IgD-negative memory B cell (primary cell): ENCODE measurements at regions not wholly inside any gene's neighbourhood (a gene's known extent, or its start where the extent isn't known, plus 50 kb on each side); places are given as distances from the start of the nearest gene placed in this dataset.

Source experiments
- H3K27ac Mint-ChIP-seq, 3 donors: one replicate each; pipeline ENCODE4 v1.8.0; 2020 to 2022; ENCODE audit warnings: mild to moderate bottlenecking in 3 of 3, mixed read lengths in 3 of 3, moderate library complexity in 1 of 3
- H3K27me3 Mint-ChIP-seq: one replicate; pipeline ENCODE4 v1.8.0; 2021; ENCODE audit warnings: mixed read lengths
- H3K36me3 Mint-ChIP-seq: one replicate; pipeline ENCODE4 v1.8.0; 2020; ENCODE audit warnings: mild to moderate bottlenecking, mixed read lengths
- H3K4me1 Mint-ChIP-seq, 3 donors: one replicate each; pipeline ENCODE4 v1.8.0; 2020 to 2022; ENCODE audit warnings: mixed read lengths in 3 of 3, mild to moderate bottlenecking in 1 of 3
- H3K4me3 Mint-ChIP-seq, 4 donors: one replicate each; pipeline ENCODE4 v1.8.0; 2020 to 2022; ENCODE audit warnings: mild to moderate bottlenecking in 4 of 4, mixed read lengths in 4 of 4, moderate library complexity in 3 of 4
- H3K9me3 Mint-ChIP-seq, 3 donors: one replicate each; pipeline ENCODE4 v1.8.0; 2020 to 2021; ENCODE audit warnings: mixed read lengths in 3 of 3, mild to moderate bottlenecking in 1 of 3

DNA sequence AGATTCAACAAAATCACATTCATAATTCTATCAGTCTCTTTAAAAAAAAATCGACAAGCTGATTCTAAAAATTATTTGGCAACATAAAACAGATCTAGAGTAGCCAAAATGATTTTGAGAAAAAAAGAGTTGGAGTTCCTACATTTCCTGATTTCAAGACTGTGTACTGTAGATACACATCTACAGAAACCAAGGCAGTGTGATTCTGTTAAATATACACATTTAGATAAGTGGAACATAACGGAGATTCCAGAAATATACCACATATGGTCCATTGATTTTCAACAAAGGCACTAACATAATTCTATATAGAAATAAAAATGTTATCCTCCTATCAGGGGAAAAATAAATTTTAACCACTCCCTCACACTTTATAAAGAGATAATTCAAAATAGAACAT lies 467.0 kb downstream of the ADRA2A start:
- no peaks in the 10 kb centered on the region for H3K27me3 Mint-ChIP-seq
- no peaks in the 10 kb centered on the region for H3K36me3 Mint-ChIP-seq
- H3K9me3 Mint-ChIP-seq = no peaks in the 10 kb centered on the region
- no peak overlapping the region for H3K4me3 Mint-ChIP-seq
- no peaks in the 10 kb centered on the region for H3K4me1 Mint-ChIP-seq
- no peak overlapping the region for H3K27ac Mint-ChIP-seq

DNA sequence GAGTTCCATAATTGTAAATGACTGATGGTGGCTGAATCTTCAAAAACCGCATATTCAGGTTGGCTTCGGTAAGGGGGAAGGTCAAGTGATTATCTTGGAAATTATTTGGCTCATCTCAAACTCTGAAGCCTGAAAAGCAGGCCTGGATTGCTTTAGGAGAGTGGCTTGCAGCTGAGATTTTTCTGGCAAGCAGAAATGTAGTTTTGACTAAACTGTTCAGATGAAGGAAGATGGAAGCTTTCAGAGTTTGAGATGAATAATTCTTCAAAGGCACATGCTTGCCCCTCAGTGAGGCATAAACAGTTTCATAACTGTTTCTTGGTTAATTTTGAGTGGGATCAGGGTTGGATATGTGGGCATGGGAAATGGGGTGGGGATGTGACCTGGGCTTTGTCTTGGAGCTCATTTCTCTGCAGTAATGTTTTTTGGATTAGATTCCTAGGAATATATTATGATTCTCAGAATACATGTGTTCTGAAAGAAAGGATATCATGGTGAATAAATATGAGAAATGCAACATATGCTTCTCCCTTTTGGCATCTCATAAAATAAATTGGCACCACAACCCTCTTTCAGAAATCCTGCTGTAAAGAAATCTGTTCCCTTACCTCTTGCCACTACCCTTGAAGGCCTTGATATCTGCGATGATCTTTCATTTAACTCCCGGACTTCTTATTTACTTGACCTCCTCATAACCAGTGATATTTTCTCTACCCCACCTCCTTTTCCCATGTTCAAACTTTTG lies 469.2 kb downstream of the ADRA2A start:
- H3K27me3 Mint-ChIP-seq = no peaks in the 10 kb centered on the region
- H3K4me3 Mint-ChIP-seq = no peak overlapping the region
- no peak overlapping the region for H3K27ac Mint-ChIP-seq
- no peaks in the 10 kb centered on the region for H3K36me3 Mint-ChIP-seq
- H3K9me3 Mint-ChIP-seq = no peaks in the 10 kb centered on the region
- peaks cover 0 to 1% (median 0%) of the 10 kb centered on the region in 3 donors for H3K4me1 Mint-ChIP-seq

DNA sequence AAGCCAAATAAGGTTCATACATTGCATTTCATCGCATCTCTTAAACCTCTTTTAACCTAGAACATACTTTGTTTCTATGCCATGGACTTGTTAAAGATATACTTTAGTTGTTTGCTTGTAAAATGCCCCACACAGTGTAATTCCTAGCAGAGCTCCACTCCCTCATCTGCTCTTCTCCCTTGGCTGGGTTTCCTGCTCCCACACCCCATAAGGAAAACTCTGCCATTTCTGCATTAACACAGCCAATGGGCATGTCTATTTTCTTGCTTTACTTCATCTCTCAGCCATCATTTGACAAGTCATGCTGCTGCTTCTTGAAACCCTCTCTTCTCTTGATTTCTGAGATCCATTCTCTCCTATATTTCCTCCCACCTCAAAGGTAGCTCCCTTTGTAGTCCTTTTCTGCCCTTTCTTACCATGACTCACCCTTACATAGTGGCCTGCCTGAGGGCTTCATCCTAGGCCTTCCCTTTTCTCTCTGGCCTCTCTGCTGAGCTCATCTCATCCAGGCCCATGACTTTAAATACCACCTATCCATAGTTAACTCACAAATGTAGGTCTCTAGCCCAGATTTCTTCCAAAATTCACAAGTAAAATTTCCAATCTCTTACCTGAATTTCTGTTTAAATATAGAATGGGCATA lies 471.4 kb downstream of the ADRA2A start:
- Mint-ChIP-seq H3K4me3 (no peak overlapping the region), H3K4me1 (peaks cover 2 to 7% (median 5%) of the 10 kb centered on the region in 3 donors), H3K9me3 (no peaks in the 10 kb centered on the region), H3K27ac (no peak overlapping the region), H3K27me3 (no peaks in the 10 kb centered on the region), H3K36me3 (no peaks in the 10 kb centered on the region)

DNA sequence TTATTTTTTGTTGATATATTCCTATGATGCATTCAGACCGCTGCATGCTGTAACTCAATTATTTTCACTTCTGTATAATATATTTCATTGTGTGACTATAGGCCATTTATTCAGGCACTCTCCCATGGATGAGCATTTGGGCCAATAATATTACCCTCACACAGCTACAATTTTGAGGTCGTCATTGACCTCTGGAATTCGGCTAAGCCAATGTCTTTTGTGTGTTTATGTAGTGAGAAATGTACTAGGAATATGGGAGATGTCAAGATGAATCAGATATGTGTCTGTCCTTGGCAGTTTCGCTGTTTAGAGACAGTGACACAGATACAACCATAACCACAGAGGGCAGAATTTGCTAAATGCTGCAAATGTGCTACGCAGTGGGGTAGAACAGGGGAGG lies 474.2 kb downstream of the ADRA2A start:
- Mint-ChIP-seq H3K27me3 (no peaks in the 10 kb centered on the region), H3K36me3 (no peaks in the 10 kb centered on the region), H3K27ac (no peak overlapping the region), H3K4me3 (no peak overlapping the region), H3K9me3 (no peaks in the 10 kb centered on the region), H3K4me1 (peaks cover 2 to 7% (median 5%) of the 10 kb centered on the region in 3 donors)

DNA sequence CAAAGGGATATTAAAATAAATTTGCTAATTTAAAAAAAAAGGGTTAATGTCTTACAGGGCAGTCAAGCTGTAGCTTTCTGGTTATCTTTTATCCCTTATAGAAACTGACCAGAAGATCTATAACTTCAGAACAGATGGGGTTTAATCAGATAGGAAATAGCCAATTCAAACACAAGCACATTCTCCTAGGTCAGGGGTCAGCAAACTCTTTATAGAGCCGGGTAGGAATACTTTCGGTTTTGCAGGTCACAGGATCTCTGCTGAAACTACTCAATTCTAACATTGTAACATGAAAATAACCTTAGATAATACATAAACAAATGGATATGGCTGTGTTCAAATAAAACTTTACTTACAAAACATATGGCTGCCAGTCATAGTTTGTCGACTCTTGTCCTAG lies 479.8 kb downstream of the ADRA2A start:
- H3K4me1 Mint-ChIP-seq = peaks cover 0 to under 1% (median 0%) of the 10 kb centered on the region in 3 donors

DNA sequence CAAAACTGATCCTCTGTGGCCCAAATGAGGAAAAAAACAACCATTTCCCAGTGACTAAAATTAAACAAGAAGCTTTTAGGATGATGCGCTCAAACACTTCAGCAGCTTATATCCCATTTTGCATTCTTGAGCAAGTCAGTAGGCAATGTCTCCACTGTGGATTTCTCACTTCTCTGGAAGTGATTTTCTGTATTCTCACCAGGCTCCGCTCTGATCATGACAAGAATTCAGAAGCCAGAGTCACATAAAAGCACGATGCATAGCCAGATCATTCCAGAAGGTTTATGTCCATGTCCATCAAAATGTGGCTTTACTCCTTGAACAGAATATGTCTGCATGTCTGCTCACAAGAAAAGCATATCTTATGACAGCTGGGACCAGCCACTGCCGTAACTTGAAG lies 481.4 kb downstream of the ADRA2A start:
- H3K36me3 Mint-ChIP-seq = no peaks in the 10 kb centered on the region
- H3K9me3 Mint-ChIP-seq = no peaks in the 10 kb centered on the region
- H3K27me3 Mint-ChIP-seq = peaks cover 4% of the 10 kb centered on the region
- H3K27ac Mint-ChIP-seq = no peak overlapping the region
- H3K4me1 Mint-ChIP-seq = no peaks in the 10 kb centered on the region
- no peak overlapping the region for H3K4me3 Mint-ChIP-seq

More for the DNA sequence above, 479.8 kb downstream of the ADRA2A start:
- H3K27ac Mint-ChIP-seq = no peak overlapping the region
- H3K9me3 Mint-ChIP-seq = no peaks in the 10 kb centered on the region
- peaks cover 3% of the 10 kb centered on the region for H3K27me3 Mint-ChIP-seq
- H3K4me3 Mint-ChIP-seq = no peak overlapping the region
- no peaks in the 10 kb centered on the region for H3K36me3 Mint-ChIP-seq

DNA sequence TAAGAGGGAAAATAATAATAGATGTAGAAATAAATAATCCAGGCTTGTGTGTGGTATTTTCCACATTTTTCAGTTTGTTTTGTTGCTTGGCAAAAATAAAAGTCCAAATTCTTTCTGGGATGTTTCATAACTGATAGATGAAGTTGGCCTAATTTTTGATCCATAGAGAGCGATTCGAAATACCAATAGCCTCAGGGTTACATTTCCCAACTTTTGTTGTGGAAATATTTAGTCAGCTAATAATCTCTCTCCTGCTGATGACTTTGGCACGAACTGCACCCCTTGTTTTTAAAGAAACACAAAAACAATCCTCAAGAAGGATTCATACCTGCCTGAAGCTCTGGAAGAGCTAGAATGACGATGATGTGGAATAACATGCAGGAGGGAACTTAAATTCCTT lies 483.2 kb downstream of the ADRA2A start:
- Mint-ChIP-seq H3K36me3 (no peaks in the 10 kb centered on the region), H3K9me3 (no peaks in the 10 kb centered on the region), H3K27ac (peak overlapping the region in 1 of 3 donors; percentile 35), H3K4me1 (no peaks in the 10 kb centered on the region), H3K4me3 (no peak overlapping the region), H3K27me3 (peaks cover 4% of the 10 kb centered on the region)

DNA sequence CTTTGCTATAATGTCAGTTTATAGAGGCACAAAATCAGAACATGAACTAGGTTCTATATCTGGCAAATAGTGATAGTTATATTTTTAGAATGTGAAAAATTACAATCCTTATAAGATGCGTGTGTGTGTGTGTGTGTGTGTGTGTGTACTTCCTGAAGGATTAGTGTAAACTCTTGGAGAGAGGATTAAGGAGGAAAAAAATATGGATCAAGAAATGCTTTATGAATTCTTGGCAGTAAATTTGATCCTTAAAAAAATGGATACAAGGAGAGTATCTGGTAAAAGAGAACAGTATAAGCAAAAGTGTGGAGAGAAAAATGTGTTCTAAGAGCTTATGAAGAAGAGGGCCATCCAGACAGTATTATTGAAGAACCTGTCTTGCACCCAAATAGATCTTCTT lies 484.3 kb downstream of the ADRA2A start:
- Mint-ChIP-seq H3K4me1 (no peaks in the 10 kb centered on the region), H3K9me3 (no peaks in the 10 kb centered on the region), H3K27ac (no peak overlapping the region), H3K27me3 (peaks cover 4% of the 10 kb centered on the region), H3K4me3 (no peak overlapping the region), H3K36me3 (no peaks in the 10 kb centered on the region)

DNA sequence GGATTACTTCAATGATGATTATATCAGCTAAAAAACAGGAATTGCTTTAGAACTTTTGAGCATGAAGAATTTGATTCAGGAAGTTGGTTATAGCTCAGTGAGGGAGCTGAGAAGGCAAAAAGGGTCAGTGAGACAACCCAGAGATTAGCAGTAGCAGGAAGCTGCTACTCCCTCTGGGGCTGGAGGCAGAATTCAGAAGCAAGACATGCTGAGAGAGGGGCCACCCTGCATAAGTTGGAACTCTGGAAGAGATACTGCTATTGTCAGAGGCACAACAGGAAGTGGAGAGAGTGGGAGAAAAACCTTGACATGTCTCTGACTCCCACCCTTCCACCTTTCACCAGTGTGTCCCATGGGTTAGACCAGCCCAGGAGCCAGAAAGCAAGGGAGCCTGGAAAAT lies 488.7 kb downstream of the ADRA2A start:
- Mint-ChIP-seq H3K9me3 (no peaks in the 10 kb centered on the region), H3K4me1 (no peaks in the 10 kb centered on the region), H3K36me3 (no peaks in the 10 kb centered on the region), H3K4me3 (no peak overlapping the region), H3K27ac (no peak overlapping the region), H3K27me3 (peaks cover 4% of the 10 kb centered on the region)

DNA sequence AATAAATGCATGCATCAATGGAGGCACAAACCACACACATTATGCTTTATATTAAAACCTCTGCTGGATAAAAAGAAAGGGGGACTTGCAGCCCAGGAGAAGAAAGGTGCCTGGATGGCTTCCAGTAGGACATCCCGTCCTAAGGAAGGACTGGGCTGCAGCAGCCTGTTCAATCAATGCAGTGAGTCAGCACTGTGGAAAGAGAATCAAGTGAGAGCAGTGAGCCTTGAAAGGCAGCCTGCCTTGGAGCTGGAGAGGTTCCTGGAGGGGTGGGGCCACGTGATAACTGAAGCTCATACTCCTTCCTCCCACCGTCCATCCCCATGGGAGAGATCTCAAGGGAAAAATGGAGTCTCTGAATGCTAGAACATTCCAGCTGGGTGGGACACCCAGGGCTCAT lies 501.2 kb downstream of the ADRA2A start:
- Mint-ChIP-seq H3K4me3 (no peak overlapping the region), H3K4me1 (no peaks in the 10 kb centered on the region), H3K27ac (no peak overlapping the region), H3K27me3 (peaks cover 3% of the 10 kb centered on the region), H3K9me3 (peaks cover 5 to 7% (median 6%) of the 10 kb centered on the region in 3 donors), H3K36me3 (no peaks in the 10 kb centered on the region)

DNA sequence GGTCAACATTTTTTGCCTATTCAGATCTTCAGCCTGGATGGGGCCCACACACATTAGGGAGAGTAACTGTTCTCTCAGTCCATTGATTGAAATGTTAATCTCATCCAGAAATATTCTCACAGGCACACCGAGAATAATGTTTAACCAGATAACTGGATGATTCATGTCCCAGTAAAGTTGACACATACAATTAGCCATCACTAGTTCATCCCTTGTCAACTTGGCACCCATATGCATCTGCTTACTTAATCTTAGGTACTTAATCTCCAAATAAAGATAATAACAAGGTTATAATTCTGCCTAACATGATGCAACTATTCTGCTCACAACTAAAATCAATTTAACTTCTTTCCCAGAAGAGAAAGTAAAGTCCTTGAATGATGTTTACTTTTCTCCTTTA lies 502.6 kb downstream of the ADRA2A start:
- H3K4me3 Mint-ChIP-seq = no peak overlapping the region
- no peak overlapping the region for H3K27ac Mint-ChIP-seq
- H3K27me3 Mint-ChIP-seq = peaks cover 3% of the 10 kb centered on the region
- H3K36me3 Mint-ChIP-seq = no peaks in the 10 kb centered on the region
- peaks cover 0 to 7% (median 5%) of the 10 kb centered on the region in 3 donors for H3K9me3 Mint-ChIP-seq
- no peaks in the 10 kb centered on the region for H3K4me1 Mint-ChIP-seq

DNA sequence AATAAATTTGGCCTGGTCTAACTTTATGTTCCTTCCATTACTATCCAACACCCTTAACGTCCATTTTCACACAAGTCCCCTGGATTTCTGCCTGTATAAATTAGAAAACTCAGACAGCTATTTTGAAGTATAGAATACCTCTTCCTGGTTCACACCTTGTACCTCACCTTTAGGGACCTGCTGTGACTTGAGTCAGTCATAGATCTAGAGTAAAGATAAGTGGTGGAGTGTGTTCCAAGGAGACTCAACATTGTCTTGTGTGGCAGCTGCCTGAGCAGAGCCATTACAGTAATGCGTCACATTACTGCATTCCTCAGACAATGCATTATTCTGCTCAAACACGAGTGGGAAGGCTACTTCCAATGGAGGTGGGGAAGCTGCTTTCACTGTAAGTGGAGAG lies 513.9 kb downstream of the ADRA2A start:
- no peaks in the 10 kb centered on the region for H3K4me1 Mint-ChIP-seq
- no peak overlapping the region for H3K27ac Mint-ChIP-seq
- peaks cover 2% of the 10 kb centered on the region for H3K27me3 Mint-ChIP-seq
- no peaks in the 10 kb centered on the region for H3K9me3 Mint-ChIP-seq
- no peaks in the 10 kb centered on the region for H3K36me3 Mint-ChIP-seq
- no peak overlapping the region for H3K4me3 Mint-ChIP-seq

DNA sequence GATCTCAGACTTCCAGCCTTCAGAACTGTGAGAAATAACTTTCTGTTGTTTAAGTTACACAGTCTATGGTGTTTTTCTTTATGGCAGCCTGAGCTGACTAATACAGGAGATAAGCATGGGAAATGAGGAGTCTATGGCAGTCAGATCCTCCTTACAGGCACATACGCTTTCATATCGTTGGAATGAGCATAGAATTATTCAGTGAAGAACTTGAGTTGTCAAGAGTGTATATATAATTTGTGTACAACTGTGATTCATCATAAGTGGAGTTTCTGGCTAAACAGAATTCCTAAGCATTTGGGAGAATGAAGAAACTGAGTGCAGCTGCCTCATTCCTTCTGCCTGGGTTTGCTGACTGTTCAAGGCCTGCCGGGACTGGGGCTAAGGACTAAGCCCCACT lies 516.7 kb downstream of the ADRA2A start:
- no peaks in the 10 kb centered on the region for H3K9me3 Mint-ChIP-seq
- H3K4me1 Mint-ChIP-seq = no peaks in the 10 kb centered on the region
- H3K27ac Mint-ChIP-seq = no peak overlapping the region
- peaks cover 5% of the 10 kb centered on the region for H3K27me3 Mint-ChIP-seq
- H3K4me3 Mint-ChIP-seq = no peak overlapping the region
- H3K36me3 Mint-ChIP-seq = no peaks in the 10 kb centered on the region

DNA sequence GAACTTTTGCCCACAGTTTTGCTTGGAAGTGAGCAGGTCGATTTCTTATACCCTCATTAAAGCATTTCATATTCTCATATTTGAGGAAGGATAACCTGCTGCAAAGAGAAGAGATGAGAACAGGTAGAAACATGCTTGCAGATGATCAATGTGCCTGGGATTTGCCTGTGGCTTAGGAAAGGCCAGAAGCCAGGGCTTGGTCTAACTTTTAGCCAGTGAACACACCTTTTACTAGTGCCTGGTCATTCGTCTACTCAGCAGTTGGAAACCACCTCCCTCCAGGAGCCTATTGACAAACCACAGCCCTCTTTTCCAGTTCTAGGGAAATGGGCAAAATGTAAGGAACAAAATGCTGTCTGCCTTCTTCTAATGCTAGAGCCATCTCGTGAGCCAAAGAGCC lies 518.3 kb downstream of the ADRA2A start:
- H3K9me3 Mint-ChIP-seq = no peaks in the 10 kb centered on the region
- H3K27me3 Mint-ChIP-seq = peaks cover 6% of the 10 kb centered on the region
- no peak overlapping the region for H3K4me3 Mint-ChIP-seq
- H3K36me3 Mint-ChIP-seq = no peaks in the 10 kb centered on the region
- H3K27ac Mint-ChIP-seq = no peak overlapping the region
- no peaks in the 10 kb centered on the region for H3K4me1 Mint-ChIP-seq

DNA sequence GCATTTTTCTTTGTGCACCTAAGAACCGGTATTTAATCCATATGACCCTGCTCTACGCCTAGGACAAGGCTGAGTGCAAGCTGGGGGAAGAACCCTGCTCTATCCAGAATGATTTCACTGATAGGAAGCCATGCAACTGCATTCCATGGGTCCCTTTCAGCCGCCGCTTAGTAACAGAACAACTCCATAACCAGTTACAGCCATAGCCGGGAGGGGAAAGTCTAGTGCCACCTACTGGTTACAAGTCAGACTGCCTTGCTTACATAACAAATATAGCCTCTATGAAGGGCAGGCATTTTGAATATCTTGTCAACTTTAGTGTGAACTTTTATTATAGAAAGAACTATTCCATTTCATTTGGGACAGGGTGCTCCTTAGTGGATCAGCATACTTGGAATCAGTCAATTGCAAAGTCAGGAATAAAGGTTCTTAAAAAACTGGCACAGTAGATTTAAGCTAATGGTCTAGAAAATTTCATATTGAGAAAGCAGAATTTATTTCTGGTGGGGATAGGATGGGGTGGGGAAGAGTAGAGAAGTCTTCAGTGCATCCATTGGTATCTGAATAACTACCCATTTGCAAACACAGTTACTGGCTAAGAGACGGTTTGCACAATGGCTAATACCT lies 521.7 kb downstream of the ADRA2A start:
- Mint-ChIP-seq H3K27me3 (peaks cover 6% of the 10 kb centered on the region), H3K27ac (no peak overlapping the region), H3K4me3 (no peak overlapping the region), H3K36me3 (no peaks in the 10 kb centered on the region), H3K4me1 (no peaks in the 10 kb centered on the region), H3K9me3 (no peaks in the 10 kb centered on the region)

DNA sequence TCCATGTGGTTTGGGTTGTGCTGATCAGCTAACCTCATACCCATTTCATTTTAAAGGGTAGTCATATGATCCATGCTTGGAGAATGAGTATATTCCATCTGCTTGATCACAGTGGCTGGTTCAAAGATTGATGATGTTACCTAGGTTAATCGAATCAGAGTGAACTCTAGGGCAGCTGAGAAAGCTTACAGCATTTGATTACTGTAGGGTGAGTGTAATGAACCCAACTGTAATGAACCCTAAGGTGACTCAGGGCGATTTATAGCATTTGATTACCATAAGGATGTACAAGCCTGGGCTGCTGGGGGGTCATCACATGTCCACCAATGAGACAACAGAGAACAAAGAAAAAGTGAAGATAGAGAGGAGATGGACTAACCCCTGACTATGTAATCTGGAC lies 523.1 kb downstream of the ADRA2A start:
- peaks cover 4% of the 10 kb centered on the region for H3K27me3 Mint-ChIP-seq
- no peaks in the 10 kb centered on the region for H3K36me3 Mint-ChIP-seq
- peaks cover 0 to 4% (median 0%) of the 10 kb centered on the region in 3 donors for H3K9me3 Mint-ChIP-seq
- no peaks in the 10 kb centered on the region for H3K4me1 Mint-ChIP-seq
- H3K27ac Mint-ChIP-seq = no peak overlapping the region
- no peak overlapping the region for H3K4me3 Mint-ChIP-seq
